ENCODE measurements at regions not wholly inside any gene's neighbourhood (a gene's known extent, or its start where the extent isn't known, plus 50 kb on each side); places are given as distances from the start of the nearest gene placed in this dataset.
"Not testable (repeated sequence)": the region's sequence is repeated elsewhere in the genome, so short reads cannot be mapped to it uniquely, and the experiment has no call there.

- DNase-seq (ENCODE audit: low spot score), result no peak
Measured at GRCh38 chr5:163789870-163790269, 284.5 kb downstream of the MAT2B start.

- DNase-seq (ENCODE audit: low spot score), result no peak
Measured at GRCh38 chr5:163790497-163790896, 285.1 kb downstream of the MAT2B start.

DNA sequence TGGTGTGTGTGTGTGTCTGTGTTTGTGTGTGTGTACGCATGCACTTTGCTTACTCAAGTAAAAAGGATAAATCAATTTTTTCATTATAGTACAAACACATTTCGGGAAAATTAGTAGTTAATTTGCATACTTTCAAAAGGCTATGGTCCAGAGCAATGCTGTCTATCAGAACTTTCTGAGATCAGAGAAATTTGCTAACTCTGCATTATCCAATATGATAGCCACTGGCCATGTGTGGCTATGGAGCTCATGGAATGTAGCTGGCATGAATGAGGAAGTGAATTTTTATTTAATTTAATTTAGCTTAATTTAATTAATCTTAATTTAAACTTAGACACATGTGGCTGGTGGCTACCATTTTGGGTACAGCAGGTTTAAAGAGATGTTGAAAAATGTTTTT lies 289.6 kb downstream of the MAT2B start:
- DNase-seq (ENCODE audit: low spot score), result no peak

GRCh38 chr5:163807781-163808180 lies 302.4 kb downstream of the MAT2B start:
- DNase-seq (ENCODE audit: low spot score), result no peak

- no peak for DNase-seq (ENCODE audit: low spot score)
Measured at GRCh38 chr5:163809473-163809872, 304.1 kb downstream of the MAT2B start.

DNA sequence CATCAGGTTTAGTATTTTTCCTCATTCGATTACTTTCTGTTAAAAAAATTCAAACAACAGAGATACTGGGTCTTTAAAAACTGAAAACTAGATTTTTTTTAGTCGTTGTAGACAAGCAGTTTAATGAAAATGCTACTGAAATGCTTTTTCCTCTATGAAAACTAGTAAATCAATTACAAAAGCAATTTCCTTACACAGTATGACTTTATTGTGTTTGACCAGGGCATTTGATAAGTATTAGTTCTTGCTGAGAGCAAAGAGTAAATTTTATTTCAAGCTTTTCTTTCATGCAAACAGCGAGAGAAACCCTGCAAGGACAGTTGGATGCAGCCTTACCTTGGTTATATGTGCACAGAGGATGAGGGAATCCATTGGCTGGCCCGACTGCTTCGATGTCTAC lies 308.5 kb downstream of the MAT2B start:
- no peak for DNase-seq (ENCODE audit: low spot score)

DNA sequence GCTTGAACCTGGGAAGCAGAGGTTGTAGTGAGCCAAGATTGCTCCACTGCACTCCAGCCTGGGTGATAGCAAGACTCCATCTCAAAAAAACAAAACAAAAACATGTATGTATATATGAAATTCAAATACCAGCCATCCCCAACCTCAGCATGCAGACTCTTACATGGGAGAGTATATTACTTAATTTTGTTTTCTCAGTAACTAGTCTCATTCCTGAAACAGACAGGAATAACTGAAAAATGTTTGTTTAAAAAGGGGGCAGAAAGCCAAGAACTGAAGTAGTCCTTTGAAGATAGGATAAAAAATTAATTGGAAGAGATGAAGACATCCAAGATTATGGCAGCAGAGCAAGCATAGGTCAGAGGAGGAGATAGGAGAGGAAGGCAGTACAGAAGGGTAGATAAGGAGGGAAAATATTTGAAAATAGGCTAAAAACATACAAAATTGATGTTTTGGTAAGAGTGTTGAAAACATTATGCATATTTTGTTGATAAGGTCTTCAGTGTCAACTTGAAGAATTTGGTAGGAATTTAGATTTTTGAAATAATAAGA lies 309.9 kb downstream of the MAT2B start:
- no peak for DNase-seq (ENCODE audit: low spot score)

GRCh38 chr5:163821142-163821541 lies 315.7 kb downstream of the MAT2B start:
- DNase-seq (ENCODE audit: low spot score), result no peak

DNA sequence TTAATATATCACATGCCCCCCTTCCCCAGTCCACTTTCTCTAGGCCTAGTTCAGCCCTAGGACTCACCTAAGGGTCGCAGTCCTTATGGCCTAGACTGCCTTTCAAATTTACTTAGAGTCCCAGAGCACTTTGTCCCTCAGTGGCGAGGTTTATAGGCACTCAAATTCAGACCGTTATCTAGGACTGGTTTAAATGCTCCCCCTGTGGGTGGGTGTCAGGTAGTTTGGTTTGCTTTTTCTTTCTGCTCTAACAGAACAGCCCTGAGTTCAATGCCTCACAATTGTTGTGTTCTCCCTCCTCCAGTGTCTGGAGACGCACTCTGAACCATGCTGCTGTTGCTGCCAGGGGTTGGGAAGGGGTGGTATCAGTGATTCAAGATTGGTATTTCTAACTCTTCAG lies 317.1 kb downstream of the MAT2B start:
- no peak for DNase-seq (ENCODE audit: low spot score)

DNA sequence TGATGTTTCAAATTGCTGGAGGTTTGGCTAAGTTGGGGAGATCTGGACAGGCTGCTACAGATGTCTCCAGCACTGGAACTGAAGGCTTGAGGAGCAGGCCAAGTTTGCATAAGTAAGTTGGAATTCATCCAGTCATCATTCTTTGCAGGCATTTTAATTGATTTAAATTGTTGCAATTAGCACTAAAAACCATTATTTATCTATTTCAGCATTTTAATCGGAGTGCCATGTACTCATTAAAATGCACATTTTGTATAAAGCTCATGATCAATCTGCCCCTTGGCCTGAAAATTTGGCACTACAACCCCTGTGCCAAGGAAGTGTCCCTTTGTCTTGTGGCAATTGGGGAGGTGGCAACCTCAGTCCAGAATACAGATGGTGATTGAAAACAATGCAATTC lies 320.2 kb downstream of the MAT2B start:
- no peak for DNase-seq (ENCODE audit: low spot score)

- no peak for DNase-seq (ENCODE audit: low spot score)
Measured at GRCh38 chr5:163826201-163826600, 320.8 kb downstream of the MAT2B start.

GRCh38 chr5:163832155-163832554 lies 326.7 kb downstream of the MAT2B start:
- DNase-seq (ENCODE audit: low spot score), result no peak

GRCh38 chr5:163838738-163839137 lies 333.3 kb downstream of the MAT2B start:
- no peak for DNase-seq (ENCODE audit: low spot score)

- no peak for DNase-seq (ENCODE audit: low spot score)
Measured at GRCh38 chr5:163846512-163846911, 341.1 kb downstream of the MAT2B start.

DNA sequence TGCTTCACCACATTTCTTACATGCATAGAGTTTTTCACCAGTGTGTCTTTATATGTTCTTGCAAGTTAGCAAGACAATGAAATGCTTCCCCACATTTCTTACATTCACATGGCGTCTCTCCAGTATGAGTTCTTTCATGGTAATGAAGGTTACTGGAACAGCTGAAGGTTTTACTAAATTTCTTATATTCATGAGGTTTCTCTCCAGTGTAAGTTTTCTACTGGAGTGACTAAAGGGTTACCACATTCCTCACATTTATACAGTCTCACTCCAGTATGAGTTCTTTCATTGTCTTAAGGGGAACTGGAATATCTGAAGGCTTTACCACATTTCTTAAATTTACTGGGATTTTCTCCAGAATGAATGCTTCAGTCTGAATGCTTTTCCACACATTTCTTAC lies 350.3 kb downstream of the MAT2B start:
- no peak for DNase-seq (ENCODE audit: low spot score)

DNA sequence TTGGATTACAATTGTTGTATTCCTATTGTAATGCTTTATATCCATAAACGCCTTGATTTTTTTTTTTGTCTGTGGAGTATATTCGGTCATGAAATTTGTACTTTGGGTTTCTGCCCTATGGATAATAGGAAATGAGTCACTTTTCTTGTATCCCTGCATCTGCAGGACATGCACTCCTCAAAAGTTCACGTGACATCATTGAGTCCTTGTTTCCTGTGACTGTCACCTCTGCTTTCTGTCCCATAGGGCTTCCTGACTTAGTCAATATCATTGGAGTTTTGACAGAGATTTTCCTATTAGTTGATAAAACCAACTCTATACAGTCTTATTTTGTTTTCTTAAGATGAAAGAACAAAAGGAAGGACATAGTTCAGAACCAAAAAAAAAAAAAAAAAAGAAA lies 356.3 kb downstream of the MAT2B start:
- DNase-seq (ENCODE audit: low spot score), result no peak

GRCh38 chr5:163867324-163867723 lies 361.9 kb downstream of the MAT2B start:
- DNase-seq (ENCODE audit: low spot score), result no peak

DNA sequence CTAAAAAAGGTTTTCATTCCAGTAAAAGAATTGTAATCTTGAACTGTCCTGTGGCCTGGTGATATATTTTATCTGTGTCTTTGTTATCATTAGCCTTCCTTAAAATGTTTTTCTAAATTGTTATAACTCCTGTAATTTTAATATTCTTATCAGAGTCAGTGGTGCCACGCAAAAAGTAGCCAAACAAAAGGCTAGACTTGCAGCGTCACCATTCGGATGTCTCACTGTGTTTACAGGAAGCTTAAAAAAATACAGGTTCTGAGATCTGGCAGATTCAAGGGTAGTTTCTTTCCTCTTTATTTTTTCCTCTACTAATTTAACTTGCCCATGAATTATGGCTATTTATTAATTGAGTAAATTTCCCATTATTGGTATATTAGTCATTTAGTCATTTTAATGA lies 362.3 kb downstream of the MAT2B start:
- no peak for DNase-seq (ENCODE audit: low spot score)

DNA sequence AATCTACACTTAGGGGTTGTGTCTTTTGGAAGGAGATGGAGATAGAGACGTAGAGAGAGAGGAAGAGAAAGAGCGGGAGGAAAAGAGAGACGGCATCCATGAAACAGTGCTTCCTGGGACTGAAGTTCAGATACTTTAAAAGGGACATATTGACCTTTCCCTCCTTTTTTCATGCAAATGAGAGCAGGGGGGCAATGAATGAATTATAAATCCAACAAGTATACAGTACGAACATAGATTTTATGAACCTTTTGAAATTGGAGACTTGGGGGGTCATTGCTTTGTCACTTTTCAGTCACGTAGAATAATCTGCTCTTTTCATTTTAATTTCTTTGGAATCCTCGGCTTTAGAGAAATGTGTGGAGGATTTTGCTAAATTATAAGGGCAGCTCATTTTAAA lies 364.2 kb downstream of the MAT2B start:
- no peak for DNase-seq (ENCODE audit: low spot score)

DNA sequence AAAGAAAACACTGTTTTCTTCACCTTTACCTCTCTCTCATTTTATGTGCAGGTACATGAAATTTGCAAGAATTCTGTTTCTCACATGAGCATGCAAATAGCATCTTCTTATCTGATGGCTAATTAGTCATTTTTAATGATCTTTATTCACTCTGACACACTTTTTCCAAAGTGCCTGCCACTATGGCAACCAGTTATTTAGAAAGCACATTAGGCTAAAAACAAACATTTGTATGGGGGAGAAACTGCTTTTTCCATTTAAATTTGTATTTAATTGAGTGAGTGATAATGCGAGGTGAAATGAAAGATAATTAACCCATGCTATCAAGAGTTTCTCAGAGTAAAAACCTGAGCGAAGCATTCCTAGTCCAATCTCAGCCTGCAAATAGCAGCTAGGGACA lies 365.0 kb downstream of the MAT2B start:
- no peak for DNase-seq (ENCODE audit: low spot score)

DNA sequence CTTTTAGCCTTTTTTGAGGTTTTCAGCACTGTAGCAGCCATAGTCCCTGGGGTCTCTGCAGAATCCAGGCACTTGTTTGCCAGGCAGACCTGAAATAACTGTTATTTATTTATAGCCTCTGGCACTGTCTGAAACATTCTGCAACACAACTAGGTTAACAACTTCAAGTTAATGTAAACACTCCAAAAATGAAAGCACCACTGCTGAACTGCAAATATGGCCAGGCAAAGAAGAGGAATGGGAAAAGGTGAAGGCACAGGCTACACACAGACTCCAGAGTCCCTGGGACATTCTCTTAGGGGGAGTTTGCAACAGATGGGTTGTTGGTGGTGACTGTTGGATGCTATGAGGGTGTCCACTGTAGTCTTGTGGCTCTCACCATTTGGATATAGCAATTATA lies 369.0 kb downstream of the MAT2B start:
- DNase-seq (ENCODE audit: low spot score), result no peak

DNA sequence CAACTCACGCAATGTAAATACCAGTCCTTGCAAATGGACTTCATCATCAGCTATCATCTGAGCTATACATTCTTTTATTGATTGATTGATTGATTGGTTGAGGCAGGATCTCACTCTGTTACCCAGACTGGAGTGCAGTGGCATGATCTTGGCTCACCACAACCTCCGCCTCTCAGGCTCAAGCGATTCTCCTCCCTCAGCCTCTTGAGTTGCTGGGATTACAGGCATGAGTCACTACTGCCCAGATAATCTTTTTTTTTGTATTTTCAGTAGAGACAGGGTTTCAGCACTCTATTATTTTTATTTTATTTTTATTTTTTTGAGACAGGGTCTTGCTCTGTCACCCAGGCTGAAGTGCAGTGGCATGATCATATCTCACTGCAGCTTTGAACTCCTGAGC lies 369.5 kb downstream of the MAT2B start:
- not testable (repeated sequence) for DNase-seq (ENCODE audit: low spot score)

DNA sequence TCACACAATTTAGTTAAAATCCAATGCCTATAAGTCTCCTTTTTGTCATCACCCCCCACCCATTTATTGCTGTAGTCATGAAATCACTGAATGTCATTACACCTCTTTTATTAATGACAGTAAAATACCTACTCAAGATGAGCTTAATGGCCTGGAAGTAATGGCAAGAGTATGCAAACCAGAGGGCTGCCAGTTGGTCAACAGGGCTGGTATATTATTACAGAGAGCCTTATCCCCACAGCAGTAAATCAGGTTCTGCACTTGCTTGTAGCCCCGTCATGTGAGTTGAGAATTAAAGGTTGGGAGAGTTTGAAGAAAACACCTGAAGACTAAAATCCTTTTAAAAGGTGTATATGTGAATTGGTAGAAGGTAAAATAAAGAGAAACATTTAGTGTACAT lies 372.4 kb downstream of the MAT2B start:
- DNase-seq (ENCODE audit: low spot score), result no peak

DNA sequence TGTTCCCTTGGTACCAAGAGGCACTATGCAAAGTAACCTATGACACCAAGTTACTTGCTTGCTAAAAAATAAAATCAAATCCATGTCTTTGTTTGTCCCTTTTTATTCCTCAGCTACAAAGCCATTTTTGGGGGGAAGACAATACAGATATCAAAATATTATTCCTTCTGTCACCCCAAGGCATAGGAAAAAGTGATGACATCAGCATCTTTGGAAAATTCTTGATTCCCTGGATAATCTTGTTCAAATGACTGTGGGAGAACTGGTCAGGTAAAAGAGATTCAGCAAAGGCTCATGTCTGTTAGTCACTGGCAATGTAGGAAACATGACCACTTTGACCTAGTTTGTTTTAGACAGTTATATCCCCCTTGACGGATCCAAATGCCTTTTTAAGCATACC lies 373.1 kb downstream of the MAT2B start:
- no peak for DNase-seq (ENCODE audit: low spot score)

DNA sequence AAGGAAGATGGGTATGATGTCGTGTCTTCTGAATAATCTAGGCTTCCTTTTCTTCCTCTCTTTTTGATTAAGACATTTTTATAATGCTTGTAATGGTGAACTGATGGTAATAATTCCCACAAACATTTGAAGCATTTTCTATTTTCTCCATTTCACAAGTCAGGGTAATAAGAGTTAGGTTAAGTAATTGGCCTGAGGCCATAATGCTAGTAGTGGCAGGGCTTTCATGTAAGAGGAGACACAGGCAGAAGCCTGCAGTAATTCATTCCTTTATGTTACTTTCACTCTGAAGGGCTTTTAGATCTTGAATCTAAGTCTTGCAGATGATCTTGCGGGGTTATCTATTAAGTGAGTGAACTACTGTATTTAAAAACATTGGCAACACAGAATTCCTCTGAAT lies 374.9 kb downstream of the MAT2B start:
- DNase-seq (ENCODE audit: low spot score), result no peak

Data from CD4-positive, alpha-beta T cell treated with Interleukin-2 at 100 ng/mL for 4 hours (primary cell).